HG03280 (cell line): ENCODE measurements at regions not wholly inside any gene's neighbourhood (a gene's known extent, or its start where the extent isn't known, plus 50 kb on each side); places are given as distances from the start of the nearest gene placed in this dataset.

ENCODE experiments used
- ATAC-seq: cut with Tn5 transposase; IDR thresholded peaks from one replicate; pipeline ENCODE4 v1.9.1; 2021; ENCODE audit warnings: mild to moderate bottlenecking, moderate library complexity; ENCODE audit not compliant: unreplicated experiment

DNA sequence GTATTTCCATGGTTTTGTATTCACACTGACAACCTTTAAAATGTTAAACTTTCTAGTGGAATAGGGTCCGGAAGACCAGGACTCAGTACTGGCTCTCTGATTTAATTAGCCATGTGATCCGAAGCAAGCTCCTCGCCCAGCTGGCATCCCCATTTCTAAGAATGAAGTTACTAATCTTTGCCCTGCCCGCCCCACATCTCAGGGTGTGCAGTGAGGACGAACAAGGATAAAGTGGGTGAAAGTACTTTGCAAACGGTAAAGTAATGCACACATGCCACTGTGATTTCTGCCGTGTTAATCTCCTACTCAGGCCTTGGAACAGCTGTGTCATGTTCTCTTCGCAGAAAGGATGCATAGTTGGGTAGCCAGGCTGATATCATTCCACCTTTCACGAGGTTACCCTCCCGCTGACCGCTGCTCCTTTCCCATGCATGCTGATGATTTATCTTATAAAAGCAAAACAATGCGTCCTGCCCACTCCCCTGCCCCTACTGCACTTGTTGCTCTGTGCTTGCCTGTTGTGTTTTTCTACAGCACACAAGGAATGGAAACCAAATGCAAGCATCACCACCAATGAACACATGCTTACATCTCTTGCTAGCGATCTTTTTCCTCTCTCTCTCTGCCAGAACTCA lies 539.0 kb downstream of the EFNB2 start:
- no peak for ATAC-seq

DNA sequence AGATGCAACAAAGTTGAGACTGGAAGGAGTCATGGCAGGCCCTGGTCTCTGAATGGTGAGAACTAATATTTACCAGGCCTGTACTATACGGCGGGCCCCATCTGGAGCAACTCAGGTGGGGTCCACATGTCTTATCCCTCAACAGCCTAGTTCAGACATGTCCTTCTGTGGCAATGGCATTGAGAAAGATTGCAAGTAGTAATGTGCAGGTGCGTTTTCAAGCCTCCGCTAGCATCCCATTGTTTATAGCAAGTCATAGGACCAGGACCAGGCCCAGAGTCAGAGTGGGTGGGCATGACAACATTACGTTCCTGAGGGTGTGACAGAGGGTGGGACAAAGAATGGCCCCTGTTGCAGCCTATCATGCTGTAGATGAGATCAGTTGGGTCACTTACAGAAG lies 541.1 kb downstream of the EFNB2 start:
- no peak for ATAC-seq

DNA sequence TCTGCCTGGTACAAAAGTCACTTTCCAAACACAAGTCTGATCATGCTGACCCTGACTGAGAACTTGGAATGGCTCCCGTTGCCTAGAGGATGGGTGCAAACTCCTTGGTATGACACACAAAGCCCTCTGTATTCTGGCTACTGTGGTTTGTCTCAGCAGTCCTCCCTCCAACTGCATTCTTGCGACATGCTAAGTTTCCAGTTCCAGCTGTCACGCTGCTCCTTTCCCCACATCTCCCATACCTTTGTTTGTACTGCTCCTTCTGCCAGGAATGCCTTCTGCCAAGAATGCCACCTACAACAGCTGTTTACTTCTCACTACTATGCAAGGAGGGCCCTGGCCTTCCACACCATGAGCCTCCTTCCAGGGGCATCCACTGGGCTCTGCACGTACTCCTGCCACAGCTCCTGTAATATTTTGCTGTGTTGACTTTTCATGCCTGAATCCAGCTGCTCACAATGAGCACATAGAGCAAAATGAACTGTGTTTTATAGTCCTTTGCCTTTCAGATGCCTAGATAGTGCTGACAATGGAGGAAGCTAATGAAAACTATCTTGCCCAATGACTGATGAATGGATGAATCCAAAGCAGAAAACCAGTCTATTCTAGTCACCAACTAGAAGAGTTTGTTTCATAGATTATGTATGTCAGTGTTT lies 543.7 kb downstream of the EFNB2 start:
- ATAC-seq, result no peak

- ATAC-seq, result no peak
These were observed 544.3 kb downstream of the EFNB2 start for GRCh38 chr13:105991131-105991530.

DNA sequence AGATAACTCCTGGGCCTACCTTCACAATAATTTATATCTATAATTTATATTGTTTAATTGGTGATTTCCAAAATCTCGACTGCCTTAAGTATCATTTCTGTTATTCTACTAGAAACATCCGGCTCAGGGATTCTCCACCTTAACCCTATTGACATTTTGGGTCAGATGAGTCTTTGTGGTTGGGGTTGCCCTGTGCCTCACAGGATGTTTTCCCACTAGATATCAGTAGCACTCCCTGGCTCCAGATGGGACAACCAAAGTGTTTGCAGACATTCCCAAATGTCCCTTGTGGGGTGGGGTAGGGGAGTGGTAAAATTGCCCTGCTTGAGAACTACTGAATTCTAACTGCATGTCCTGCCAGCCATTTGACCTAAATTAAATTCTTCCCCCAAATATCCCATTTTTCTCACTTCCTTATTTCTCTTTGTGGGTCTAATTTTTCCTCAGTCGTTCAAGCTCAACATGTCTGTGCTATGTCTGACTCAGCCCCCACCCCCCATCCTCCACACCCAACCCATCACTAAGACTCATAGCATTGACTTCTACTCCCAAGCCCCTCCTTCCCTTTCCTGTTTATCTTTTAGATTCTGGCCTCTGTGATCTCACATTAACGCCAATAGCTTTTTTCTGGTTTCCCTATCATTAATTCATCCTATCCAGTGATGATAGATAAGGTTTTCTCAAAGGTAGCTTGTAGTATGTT lies 545.1 kb downstream of the EFNB2 start:
- no peak for ATAC-seq

GRCh38 chr13:105984646-105985045 lies 550.8 kb downstream of the EFNB2 start:
- no peak for ATAC-seq

- no peak for ATAC-seq
These were observed 551.2 kb downstream of the EFNB2 start for GRCh38 chr13:105984236-105984635.

GRCh38 chr13:105982219-105982930 lies 553.1 kb downstream of the EFNB2 start:
- no peak for ATAC-seq

DNA sequence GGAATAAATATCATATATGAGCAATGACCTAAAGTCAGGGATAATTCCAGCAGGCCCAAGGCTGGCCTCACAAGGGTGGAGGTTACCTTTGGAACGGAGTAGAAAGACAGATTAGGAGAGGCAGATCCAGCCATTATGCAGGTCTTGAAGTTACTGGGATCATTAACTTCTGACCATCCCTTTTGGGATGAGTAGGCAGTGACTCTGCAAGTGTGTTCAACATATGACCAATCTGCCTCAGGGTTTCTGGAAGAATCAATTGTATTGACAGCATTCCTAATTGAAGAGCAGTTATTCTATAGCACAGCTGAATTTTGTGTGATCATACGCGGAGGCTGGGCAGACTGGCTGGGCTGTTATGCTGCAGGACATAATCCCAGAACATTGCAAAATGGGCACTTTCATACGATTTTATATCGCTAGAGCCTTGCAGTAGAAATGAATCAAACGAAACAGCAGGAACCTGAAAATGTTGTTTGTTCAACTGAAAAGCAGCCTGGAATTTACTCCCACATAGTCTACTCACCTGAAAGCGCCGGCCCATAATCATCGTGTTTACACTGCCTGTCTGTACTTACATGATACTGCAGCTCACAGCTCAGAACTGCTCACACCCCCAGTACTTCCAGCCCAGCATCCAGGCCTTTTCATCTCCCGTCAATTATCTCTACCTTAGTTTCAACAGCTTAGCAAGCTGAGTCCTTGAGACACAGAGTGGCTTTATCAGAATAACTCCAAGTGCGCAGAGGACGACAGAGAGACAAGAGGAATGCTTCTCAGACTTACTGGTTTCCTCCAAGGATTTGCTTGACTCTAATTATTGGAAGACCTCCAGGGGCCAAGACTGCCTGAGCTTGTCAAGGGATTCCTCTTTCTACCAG lies 556.1 kb downstream of the EFNB2 start:
- no peak for ATAC-seq

GRCh38 chr13:105974380-105974779 lies 561.1 kb downstream of the EFNB2 start:
- no peak for ATAC-seq

DNA sequence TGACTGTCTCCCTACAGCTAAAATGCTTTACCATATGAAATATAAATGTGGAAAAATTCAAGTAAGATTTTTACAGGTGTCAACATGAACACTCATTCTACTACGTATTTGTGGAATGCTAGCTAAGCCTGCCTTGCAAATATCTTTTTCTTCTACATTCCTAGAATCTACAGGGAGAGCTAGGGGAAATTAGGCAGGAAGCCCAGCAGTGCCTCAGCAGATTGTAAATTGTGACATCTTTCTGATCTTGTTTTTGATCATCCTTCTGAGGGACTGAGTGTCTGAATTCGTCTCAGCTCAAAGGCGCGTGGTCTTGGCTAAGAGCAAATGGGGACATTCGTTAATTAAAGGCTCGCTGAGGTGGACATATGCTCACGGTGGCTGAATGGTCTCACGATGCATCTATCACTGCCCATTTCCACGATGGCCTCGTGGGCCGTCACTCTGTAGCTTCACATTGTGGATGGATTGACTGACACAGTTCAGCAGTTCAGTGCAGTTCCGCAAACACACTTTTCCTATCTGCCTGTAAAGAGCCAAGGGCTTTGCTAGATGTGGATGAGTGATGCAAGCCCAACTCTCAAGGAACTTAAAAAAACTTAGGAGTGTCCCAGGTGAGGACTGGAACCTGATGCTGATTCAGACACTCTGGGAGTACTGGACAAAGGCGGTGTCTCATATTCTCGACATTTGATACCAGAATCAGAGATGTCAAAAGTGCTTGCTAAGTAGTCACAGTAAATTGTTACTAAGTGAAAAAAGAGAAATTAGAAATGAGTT lies 562.5 kb downstream of the EFNB2 start:
- no peak for ATAC-seq

- no peak for ATAC-seq
These were observed 563.1 kb downstream of the EFNB2 start for GRCh38 chr13:105972306-105972721.

- no peak for ATAC-seq
These were observed 563.7 kb downstream of the EFNB2 start for GRCh38 chr13:105971738-105972137.

GRCh38 chr13:105971312-105971711 lies 564.1 kb downstream of the EFNB2 start:
- ATAC-seq, result no peak

- no peak for ATAC-seq
These were observed 565.7 kb downstream of the EFNB2 start for GRCh38 chr13:105969761-105970160.

DNA sequence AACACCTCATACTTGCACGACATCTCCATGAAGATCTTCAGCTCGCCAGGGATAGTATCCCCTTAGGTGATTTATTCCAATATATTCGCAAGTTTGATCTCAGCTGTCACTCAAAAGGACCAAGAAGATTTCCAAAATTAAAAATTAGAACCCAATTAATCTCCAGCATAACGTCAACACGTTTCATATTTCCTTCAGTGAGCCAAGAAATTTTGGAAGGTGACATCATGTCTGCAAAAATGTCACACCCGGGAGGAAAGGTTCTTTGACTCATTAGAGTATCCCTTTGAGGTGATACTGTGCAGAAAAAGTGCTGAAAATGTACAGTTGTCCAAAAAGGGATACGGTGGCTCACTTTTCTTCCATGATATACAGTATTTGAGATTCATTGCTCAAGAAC lies 569.6 kb downstream of the EFNB2 start:
- no peak for ATAC-seq

GRCh38 chr13:105962080-105962479 lies 573.4 kb downstream of the EFNB2 start:
- no peak for ATAC-seq

DNA sequence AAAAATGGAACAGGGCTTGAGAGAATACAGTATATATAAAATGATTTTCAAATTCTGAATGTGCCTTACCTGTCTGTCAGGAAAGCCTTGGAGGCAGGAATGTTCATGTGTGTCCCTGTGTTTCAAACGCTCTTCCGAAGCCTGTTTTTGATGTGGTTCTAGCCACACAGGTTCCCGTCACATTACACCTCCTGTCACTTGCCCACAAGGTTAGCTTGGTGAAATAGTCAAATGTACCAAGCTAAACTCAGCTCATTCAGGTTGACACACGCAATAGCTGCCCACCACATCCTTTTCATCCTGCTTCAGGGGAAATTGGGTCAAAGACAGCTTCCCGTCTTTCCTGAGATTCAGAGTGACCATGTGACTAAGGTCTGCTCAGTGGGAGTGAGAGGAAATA lies 574.0 kb downstream of the EFNB2 start:
- no peak for ATAC-seq

- ATAC-seq, result no peak
These were observed 575.1 kb downstream of the EFNB2 start for GRCh38 chr13:105960326-105960725.

DNA sequence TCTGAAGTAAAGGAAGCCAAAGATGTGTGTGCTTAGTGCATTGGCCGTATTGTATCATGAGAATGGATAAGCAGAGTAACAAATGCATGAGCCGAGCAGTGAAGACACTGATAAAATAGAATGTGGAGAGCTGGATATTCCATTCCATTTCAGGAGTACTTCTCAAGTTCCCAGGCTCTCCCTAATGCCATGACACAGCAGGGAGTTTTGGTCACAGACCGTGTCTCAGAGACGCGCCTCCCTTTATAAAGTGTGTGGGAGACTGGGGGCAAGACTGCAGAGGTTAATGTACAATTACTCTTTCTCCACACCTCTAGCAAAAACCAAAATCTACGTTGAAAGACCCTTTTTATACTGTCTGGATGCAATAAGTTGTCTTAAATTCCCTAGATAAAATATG lies 575.6 kb downstream of the EFNB2 start:
- ATAC-seq, result no peak
